ENCODE measurements at regions not wholly inside any gene's neighbourhood (a gene's known extent, or its start where the extent isn't known, plus 50 kb on each side); places are given as distances from the start of the nearest gene placed in this dataset.

DNA sequence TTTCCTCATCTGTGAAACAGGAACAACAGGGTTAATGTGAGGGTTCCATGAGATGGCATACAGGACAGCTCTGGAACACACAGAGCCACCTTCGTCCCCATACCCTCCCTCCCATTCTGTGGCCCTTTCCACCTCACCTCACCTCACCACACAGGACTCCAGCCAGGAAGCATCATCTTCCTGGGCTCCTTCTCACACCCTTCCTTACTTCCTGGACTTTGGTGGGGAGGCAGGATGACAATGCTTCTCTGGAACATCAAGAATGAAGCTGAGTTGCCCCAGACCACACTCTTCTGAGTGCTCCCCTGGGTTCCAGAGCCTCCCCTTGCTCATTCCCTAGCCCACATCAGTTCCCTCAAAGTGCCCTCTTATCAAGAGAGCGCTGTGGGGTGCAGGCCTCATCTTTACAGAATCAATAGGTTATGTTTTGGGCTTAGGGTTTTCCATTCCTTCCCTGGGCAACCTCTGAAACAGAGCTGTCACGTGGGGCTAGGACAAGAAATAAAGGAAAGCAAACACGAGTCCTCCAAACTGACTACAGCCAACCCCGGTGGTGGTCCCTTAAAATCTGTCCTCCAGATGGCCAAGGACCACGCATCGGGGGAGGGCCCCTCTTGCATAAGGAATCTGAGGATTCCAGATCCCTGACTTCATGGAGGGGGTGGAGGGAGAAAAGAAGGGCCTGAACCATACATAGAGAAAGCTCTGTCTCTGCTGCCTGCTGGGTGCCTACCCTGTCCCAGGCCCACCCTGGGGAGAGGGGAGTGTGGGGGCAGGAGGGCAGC, 74.4 kb upstream of the ATP6AP2 start:
- Mint-ChIP-seq H3K27ac (no peak overlapping the region), H3K4me1 (no peaks in the 10 kb centered on the region), H3K27me3 (ENCODE audit: low read depth in 2 of 2) (peaks cover 0 to 10% of the 10 kb centered on the region in 2 donors), H3K9me3 (no peaks in the 10 kb centered on the region), H3K36me3 (no peaks in the 10 kb centered on the region), H3K4me3 (no peak overlapping the region)
- Histone ChIP-seq H3K27me3 (ENCODE audit: control insufficient read depth, insufficient read depth, low read length) (no peaks in the 10 kb centered on the region), H3K36me3 (ENCODE audit: control insufficient read depth, insufficient read depth, low read length) (no peaks in the 10 kb centered on the region), H3K9me3 (ENCODE audit: control insufficient read depth, insufficient read depth, low read length) (no peaks in the 10 kb centered on the region), H3K4me3 (ENCODE audit: low read length) (no peak overlapping the region), H3K4me1 (ENCODE audit: control insufficient read depth, insufficient read depth, low read length) (no peaks in the 10 kb centered on the region), H3K27ac (ENCODE audit: low read length) (no peak overlapping the region)
- DNase-seq (no peak), ATAC-seq (no peak)
- WGBS (ENCODE audit: insufficient coverage): 88% methylated on average over 5 of the region's 7 CpGs
- intact Hi-C loops (cut with micrococcal nuclease): no loop called here
- TF ChIP-seq, protein P1, sequence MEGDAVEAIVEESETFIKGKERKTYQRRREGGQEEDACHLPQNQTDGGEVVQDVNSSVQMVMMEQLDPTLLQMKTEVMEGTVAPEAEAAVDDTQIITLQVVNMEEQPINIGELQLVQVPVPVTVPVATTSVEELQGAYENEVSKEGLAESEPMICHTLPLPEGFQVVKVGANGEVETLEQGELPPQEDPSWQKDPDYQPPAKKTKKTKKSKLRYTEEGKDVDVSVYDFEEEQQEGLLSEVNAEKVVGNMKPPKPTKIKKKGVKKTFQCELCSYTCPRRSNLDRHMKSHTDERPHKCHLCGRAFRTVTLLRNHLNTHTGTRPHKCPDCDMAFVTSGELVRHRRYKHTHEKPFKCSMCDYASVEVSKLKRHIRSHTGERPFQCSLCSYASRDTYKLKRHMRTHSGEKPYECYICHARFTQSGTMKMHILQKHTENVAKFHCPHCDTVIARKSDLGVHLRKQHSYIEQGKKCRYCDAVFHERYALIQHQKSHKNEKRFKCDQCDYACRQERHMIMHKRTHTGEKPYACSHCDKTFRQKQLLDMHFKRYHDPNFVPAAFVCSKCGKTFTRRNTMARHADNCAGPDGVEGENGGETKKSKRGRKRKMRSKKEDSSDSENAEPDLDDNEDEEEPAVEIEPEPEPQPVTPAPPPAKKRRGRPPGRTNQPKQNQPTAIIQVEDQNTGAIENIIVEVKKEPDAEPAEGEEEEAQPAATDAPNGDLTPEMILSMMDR (IDR thresholded peaks at IDR 0.05): no peak

DNA sequence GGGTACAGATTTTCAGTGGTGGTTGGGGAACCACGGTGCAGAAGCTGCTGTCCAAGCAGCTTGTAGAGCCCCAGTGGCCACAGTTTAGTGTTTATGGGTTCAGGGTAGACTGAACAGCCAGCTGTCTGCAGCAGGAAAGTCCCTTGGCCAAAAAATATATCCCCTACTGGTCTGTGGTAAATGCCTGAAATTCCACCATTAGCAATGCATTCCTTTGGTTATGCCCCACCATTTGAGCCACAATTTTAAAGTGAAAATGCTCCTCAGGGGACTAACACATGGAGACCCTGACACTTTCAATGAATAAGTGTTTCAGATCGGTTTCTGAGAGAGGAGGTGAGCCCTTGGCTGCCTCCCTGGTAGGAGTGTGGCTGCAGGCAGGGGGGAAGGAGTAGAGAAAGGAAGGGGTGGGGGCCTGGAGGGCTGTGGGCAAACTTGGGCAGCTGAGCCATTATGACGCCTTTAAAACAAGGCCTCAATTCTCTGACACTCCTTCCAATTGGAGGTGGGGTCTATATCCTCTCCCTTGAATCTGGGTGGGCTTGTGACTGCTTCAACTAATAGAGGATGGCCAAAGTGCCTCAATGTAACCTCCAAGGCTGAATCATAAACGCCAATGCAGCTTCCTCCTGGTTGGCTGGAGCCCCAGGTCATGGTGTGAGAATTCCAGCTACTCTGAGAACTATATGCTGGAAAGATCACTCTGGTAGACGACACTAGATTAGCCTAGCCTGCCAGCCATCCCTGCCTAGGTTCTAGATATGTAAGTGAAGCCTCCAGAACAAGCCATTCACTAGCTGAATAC, 75.8 kb upstream of the ATP6AP2 start:
- H3K36me3 Mint-ChIP-seq: no peaks in the 10 kb centered on the region
- intact Hi-C loops (cut with micrococcal nuclease): no loop called here
- Histone ChIP-seq H3K4me3 (ENCODE audit: low read length) (no peak overlapping the region), H3K36me3 (ENCODE audit: control insufficient read depth, insufficient read depth, low read length) (no peaks in the 10 kb centered on the region), H3K27me3 (ENCODE audit: control insufficient read depth, insufficient read depth, low read length) (no peaks in the 10 kb centered on the region), H3K9me3 (ENCODE audit: control insufficient read depth, insufficient read depth, low read length) (no peaks in the 10 kb centered on the region), H3K27ac (ENCODE audit: low read length) (no peak overlapping the region), H3K4me1 (ENCODE audit: control insufficient read depth, insufficient read depth, low read length) (no peaks in the 10 kb centered on the region)
- WGBS (ENCODE audit: insufficient coverage): 61% methylated on average over 4 of the region's 5 CpGs
- no peak overlapping the region for H3K4me3 Mint-ChIP-seq
- no peak overlapping the region for H3K27ac Mint-ChIP-seq
- TF ChIP-seq, protein P1 (IDR thresholded peaks at IDR 0.05): no peak
- peaks cover 0 to 10% of the 10 kb centered on the region in 2 donors for H3K27me3 Mint-ChIP-seq (ENCODE audit: low read depth in 2 of 2)
- ATAC-seq (no peak), DNase-seq (no peak)
- H3K4me1 Mint-ChIP-seq: no peaks in the 10 kb centered on the region
- H3K9me3 Mint-ChIP-seq: no peaks in the 10 kb centered on the region

DNA sequence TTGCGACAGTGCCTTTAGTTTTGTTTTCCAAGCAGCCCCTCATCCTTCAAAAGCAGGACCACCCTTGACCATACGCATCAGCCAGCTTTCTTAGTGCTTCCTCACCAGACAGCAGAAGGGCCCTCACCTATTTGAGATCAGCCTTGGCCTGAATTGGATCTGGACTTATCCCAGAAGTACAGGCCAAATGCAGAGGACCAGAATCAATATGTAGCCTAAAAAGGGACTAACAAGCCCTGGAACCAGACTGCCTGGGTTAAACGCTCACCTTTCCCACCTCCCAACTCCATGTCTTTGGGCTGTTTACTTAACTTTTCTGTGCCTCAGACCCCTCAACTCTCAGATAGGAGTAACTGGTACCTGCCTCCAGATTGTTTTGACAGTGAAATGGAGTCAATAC, 77.7 kb upstream of the ATP6AP2 start:
- Mint-ChIP-seq H3K4me1 (no peaks in the 10 kb centered on the region), H3K4me3 (no peak overlapping the region), H3K9me3 (no peaks in the 10 kb centered on the region), H3K36me3 (no peaks in the 10 kb centered on the region), H3K27me3 (ENCODE audit: low read depth in 2 of 2) (peaks cover 0 to 5% of the 10 kb centered on the region in 2 donors), H3K27ac (no peak overlapping the region)
- Histone ChIP-seq H3K27me3 (ENCODE audit: control insufficient read depth, insufficient read depth, low read length) (no peaks in the 10 kb centered on the region), H3K27ac (ENCODE audit: low read length) (no peak overlapping the region), H3K9me3 (ENCODE audit: control insufficient read depth, insufficient read depth, low read length) (no peaks in the 10 kb centered on the region), H3K4me1 (ENCODE audit: control insufficient read depth, insufficient read depth, low read length) (no peaks in the 10 kb centered on the region), H3K4me3 (ENCODE audit: low read length) (no peak overlapping the region), H3K36me3 (ENCODE audit: control insufficient read depth, insufficient read depth, low read length) (no peaks in the 10 kb centered on the region)
- DNase-seq (no peak), ATAC-seq (no peak)
- TF ChIP-seq, protein P1 (IDR thresholded peaks at IDR 0.05): no peak
- intact Hi-C loops (cut with micrococcal nuclease): no loop called here
- WGBS (ENCODE audit: insufficient coverage): 77% methylated on average over 3 of the region's 3 CpGs

All from natural killer cell (primary cell).